ENCODE measurements at regions not wholly inside any gene's neighbourhood (a gene's known extent, or its start where the extent isn't known, plus 50 kb on each side); places are given as distances from the start of the nearest gene placed in this dataset.

GRCh38 chr14:22300646-22301045 lies 288.4 kb downstream of the DAD1 start:
- Histone ChIP-seq H3K36me3 (no peaks in the 10 kb centered on the region), H3K4me1 (peaks cover 0 to 37% (median 1%) of the 10 kb centered on the region in 4 donors), H3K4me3 (no peak overlapping the region), H3K9me3 (no peaks in the 10 kb centered on the region), H3K27me3 (no peaks in the 10 kb centered on the region), H3K27ac (no peak overlapping the region)
- DNase-seq, result no peak
- TF ChIP-seq CTCF (IDR thresholded peaks at IDR 0.05), result no peak
- intact Hi-C loops (cut with DNase I; ENCODE audit: low total_unique reads), result no loop called here

GRCh38 chr14:22297376-22297775 lies 291.6 kb downstream of the DAD1 start:
- Histone ChIP-seq H3K27ac (no peak overlapping the region), H3K9me3 (no peaks in the 10 kb centered on the region), H3K27me3 (no peaks in the 10 kb centered on the region), H3K4me1 (peaks cover 0 to 10% (median 0%) of the 10 kb centered on the region in 4 donors), H3K4me3 (no peak overlapping the region), H3K36me3 (no peaks in the 10 kb centered on the region)
- no peak for TF ChIP-seq CTCF (IDR thresholded peaks at IDR 0.05)
- no peak for DNase-seq
- intact Hi-C loops (cut with DNase I; ENCODE audit: low total_unique reads), result no loop called here

- no peaks in the 10 kb centered on the region for H3K27me3 ChIP-seq
- no peak for DNase-seq
- intact Hi-C loops (cut with DNase I; ENCODE audit: low total_unique reads), result no loop called here
- peak overlapping the region in 1 of 2 donors; percentile 17 for H3K27ac ChIP-seq
- no peaks in the 10 kb centered on the region for H3K9me3 ChIP-seq
- no peaks in the 10 kb centered on the region for H3K36me3 ChIP-seq
- no peak overlapping the region for H3K4me3 ChIP-seq
- no peak for TF ChIP-seq CTCF (IDR thresholded peaks at IDR 0.05)
- H3K4me1 ChIP-seq, result peaks cover 0 to 10% (median 0%) of the 10 kb centered on the region in 4 donors
Observed at GRCh38 chr14:22296722-22297121, 292.3 kb downstream of the DAD1 start.

GRCh38 chr14:22296088-22296487 lies 292.9 kb downstream of the DAD1 start:
- H3K27ac ChIP-seq, result no peak overlapping the region
- H3K4me1 ChIP-seq, result peaks cover 0 to 10% (median 0%) of the 10 kb centered on the region in 4 donors
- TF ChIP-seq CTCF (IDR thresholded peaks at IDR 0.05), result no peak
- H3K4me3 ChIP-seq, result no peak overlapping the region
- H3K27me3 ChIP-seq, result no peaks in the 10 kb centered on the region
- no peaks in the 10 kb centered on the region for H3K36me3 ChIP-seq
- no peak for DNase-seq
- peaks cover 0 to 4% (median 0%) of the 10 kb centered on the region in 3 donors for H3K9me3 ChIP-seq
- intact Hi-C loops (cut with DNase I; ENCODE audit: low total_unique reads), result no loop called here

- H3K27ac ChIP-seq, result no peak overlapping the region
- DNase-seq, result no peak
- no peaks in the 10 kb centered on the region for H3K36me3 ChIP-seq
- TF ChIP-seq CTCF (IDR thresholded peaks at IDR 0.05), result no peak
- peaks cover 0 to 8% (median 0%) of the 10 kb centered on the region in 3 donors for H3K9me3 ChIP-seq
- peaks cover 0 to 31% (median 7%) of the 10 kb centered on the region in 4 donors for H3K4me1 ChIP-seq
- no peaks in the 10 kb centered on the region for H3K27me3 ChIP-seq
- intact Hi-C loops (cut with DNase I; ENCODE audit: low total_unique reads), result no loop called here
- no peak overlapping the region for H3K4me3 ChIP-seq
Observed at GRCh38 chr14:22291406-22291805, 297.6 kb downstream of the DAD1 start.

- intact Hi-C loops (cut with DNase I; ENCODE audit: low total_unique reads), result no loop called here
- no peaks in the 10 kb centered on the region for H3K36me3 ChIP-seq
- H3K27ac ChIP-seq, result no peak overlapping the region
- H3K27me3 ChIP-seq, result no peaks in the 10 kb centered on the region
- peaks cover 0 to 38% (median 7%) of the 10 kb centered on the region in 4 donors for H3K4me1 ChIP-seq
- H3K4me3 ChIP-seq, result no peak overlapping the region
- TF ChIP-seq CTCF (IDR thresholded peaks at IDR 0.05), result no peak
- DNase-seq, result no peak
- peaks cover 0 to 8% (median 0%) of the 10 kb centered on the region in 3 donors for H3K9me3 ChIP-seq
Observed at GRCh38 chr14:22289570-22289969, 299.5 kb downstream of the DAD1 start.
